HG03159 (cell line): ENCODE measurements at regions not wholly inside any gene's neighbourhood (a gene's known extent, or its start where the extent isn't known, plus 50 kb on each side); places are given as distances from the start of the nearest gene placed in this dataset.
A peak's percentile ranks its signal among the peaks of the same experiment; 100 is the strongest.
"Not testable (repeated sequence)": the region's sequence is repeated elsewhere in the genome, so short reads cannot be mapped to it uniquely, and the experiment has no call there.

Source experiments
- ATAC-seq: cut with Tn5 transposase; IDR thresholded peaks from one replicate; pipeline ENCODE4 v1.9.1; 2021; ENCODE audit warnings: mild to moderate bottlenecking, moderate library complexity; ENCODE audit not compliant: unreplicated experiment

DNA sequence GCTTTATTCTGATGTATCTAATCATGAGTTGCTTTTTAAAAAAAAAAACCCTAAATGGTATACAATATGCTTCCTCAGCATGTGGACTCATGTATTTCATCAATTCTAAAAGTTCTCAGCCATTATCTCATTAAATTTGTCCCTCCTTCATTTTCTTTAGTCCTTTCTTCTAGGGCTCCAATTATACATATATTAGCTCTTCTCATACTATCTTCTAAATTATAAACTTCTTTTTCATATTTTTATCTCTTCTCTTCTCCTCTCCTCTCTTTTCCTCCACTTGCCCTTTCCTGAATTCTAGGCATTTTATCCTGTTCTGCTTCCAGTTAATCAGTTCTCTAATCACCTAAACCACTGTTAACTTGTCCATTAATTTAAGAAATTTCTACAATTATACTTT, 55.0 kb upstream of the IL33 start:
- ATAC-seq: no peak

DNA sequence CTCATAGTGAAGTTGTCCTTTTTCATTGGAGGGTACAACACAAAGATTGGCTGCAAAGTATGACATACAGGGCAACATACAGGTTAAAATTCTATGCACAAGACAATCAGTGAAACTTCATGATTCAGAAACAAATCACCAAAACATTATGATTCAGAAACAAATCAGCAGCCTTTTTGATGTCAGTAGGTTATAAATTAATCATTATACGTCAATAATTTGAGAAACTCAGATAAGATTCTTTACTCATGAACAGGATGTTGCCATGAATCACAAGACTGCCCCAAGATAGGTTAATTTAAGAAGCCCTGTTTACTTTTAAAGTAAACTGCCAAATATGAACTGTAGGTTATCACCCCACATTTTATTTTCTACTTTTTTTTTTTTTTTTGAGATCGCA, 62.2 kb upstream of the IL33 start:
- no peak for ATAC-seq

DNA sequence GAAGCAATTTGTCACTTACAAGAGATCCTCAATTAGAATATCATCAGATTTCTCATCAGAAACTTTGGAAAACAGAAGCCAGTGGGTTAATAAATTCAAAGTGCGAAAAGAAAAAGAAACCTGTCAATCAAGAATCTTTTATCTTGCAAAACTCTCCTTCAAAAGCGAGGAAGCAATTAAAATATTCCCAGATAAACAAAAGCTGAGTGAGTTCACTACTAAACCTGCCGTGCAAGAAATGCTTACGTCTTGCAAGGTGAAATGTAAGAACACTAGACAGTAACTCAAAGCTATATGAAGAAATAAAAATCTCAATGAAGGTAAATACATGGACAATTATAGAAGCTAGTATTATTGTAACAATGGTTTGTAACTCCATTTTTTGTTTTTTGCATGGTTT, 62.8 kb upstream of the IL33 start:
- ATAC-seq: no peak

DNA sequence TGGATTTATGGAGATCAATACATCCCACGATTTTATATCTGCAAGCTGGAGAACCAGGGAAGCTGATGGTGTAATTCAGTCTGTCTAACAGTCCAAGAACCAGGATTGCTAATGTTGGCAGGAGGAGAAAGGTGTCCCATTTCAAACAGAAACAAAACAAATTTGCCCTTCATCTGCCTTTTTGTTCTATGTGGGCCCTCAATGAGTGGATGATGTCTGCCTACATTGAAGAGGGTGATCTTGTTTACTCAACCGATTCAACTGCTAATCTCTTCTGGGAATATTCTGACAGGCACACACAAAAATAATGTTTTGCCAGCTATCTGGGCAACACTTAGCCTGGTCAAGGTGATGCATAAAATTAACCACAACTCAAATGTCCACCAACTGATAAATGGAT, 65.1 kb upstream of the IL33 start:
- ATAC-seq: no peak

DNA sequence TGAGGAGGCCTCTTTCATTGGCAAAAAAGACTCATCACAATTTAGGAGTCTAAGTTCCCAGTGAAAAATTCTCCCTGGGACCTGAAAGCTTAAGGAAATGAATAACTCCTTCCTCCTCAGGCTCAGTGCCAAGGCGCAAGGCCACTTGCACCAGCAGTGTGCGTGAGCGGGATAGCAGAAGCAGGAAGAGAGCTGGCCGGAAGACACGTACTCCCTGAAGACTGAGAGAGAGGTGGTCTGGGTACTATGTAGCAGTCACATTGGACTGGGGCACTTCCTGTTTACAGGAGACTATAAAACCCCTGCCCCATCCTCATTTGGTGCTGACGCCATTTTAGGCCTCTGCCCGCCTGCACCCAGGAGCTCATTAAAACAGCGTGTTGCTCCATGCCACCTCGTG, 66.3 kb upstream of the IL33 start:
- ATAC-seq: no peak

DNA sequence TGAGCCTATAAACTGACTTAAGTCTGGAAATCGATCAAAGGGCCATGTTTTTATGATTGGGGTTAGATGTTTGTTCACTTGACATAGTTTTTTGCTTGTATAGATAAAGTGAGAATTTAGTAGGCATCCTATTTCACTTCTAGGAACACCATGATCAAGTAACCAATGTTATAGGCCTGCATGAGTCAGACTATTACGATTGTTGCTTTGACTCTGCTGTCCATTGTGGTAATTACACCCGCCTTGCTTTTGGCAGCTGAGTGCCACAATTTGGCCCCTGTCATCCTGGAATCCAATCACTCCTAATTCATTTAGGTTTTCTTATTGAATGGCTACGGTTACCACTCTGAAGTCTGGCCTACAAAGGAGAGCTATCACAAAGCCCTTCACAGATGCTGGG, 67.8 kb upstream of the IL33 start:
- ATAC-seq: no peak

DNA sequence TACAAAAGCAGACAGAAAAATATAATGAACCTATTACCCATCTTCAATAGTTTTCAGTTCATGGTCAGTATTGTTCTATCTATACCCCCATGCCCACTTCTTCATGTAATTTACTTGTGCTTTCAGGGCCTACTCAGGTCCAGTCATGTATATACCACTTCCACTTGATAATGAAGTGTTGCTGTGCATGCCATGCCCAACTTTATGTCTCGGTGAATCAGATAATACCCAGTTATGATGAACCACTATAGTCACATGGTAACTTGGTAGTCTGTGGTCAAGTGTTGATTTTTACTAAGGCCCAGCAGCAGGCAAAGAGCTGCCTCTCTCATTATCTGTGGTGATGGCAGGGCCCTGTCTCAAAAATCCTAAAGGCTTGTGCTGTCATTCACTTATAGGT, 70.7 kb upstream of the IL33 start:
- ATAC-seq: no peak

DNA sequence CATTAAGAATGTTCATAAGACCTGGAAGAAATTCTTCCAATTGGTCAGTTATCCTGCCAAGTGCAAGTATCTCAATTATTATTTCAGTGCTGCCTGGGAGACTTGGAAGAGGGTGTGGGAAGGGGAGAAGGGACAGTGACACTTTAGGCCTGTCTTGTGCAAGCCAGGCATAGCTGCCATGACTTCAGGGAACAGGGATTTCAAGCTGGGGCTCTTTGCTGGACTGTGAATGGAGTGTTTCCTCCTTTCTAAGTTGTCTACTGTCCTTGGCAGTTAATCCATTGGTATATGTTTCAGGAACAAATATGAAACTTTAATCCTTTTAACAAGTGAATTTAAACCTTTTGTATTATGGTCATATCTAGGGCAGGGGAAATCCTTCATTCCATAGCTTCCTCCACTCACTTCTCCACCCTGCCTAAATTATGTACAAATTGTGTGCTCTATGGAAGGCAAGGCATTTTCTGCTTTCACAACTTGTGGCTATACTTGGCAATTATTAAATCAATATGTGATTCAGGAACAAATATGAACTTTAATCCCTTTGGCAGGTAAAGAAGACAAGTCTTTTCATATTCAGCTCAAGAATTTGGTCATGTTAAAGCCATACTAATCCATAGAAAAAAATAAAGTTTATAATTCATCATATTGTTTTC, 72.7 kb upstream of the IL33 start:
- no peak for ATAC-seq

DNA sequence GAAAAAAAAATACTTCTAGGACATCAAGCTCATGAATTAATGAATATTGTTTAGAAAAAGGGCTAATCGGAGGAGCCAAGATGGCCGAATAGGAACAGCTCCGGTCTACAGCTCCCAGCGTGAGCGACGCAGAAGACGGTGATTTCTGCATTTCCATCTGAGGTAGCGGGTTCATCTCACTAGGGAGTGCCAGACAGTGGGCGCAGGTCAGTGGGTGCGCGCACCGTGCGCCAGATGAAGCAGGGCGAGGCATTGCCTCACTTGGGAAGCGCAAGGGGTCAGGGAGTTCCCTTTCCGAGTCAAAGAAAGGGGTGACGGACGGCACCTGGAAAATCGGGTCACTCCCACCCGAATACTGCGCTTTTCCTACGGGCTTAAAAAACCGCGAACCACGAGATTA, 79.8 kb upstream of the IL33 start:
- not testable (repeated sequence) for ATAC-seq

DNA sequence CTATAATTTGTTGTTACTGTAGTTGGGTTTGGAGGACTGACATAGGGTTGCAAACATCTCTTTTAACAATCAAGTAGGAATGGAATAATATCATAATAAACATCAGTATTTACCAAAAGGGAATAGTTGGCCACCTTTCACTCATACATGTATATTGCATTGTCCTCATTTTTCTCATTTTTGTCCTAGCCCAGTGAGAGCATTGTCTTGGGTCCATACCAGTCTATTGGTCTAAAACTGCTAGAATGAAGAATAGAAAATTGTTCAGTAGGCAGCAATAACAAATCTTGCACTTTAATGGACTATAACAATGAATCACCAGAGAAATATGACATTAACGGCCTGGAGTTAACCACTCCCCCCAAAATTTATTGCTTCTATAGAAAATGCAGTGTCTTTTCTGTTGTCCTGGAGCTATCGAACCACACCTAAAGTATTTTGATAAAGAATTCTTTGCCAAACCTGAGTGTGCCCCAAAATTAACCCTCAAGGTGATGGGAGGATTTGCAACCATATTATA, 80.9 kb upstream of the IL33 start:
- ATAC-seq: no peak

DNA sequence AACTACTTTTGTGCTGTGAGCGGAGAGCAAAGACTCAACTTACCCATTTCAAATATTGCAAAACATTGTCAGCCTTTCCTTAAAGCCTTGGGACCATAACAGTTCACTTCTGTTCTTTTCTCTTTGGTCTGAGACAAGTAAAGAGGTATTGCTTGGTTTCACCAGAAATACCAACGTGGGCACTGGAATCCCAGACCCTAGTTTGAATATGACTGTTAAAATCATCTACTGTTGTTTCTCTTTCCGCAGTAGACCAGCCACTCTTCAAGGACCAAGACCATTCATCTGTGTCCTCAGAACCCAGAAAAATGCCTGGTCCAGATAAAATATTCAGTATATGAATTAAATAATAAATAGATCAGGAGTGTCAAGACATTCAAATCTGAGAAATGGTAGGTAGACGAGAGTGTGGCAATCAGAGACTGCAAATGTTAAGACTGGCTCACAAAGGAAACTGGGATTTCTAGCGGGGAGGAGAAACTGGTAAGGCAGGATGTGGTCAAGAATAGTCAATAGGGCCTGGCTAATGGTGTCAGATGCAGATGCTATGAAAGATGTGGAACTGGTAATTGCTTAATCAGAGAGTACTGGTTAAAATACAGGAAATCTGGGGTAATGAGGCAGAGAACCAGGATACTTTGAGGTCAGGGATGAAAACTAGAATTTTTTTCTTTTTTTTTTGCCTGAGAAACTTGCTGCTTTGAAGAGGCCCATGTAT, 82.1 kb upstream of the IL33 start:
- peak; percentile 82 for ATAC-seq

DNA sequence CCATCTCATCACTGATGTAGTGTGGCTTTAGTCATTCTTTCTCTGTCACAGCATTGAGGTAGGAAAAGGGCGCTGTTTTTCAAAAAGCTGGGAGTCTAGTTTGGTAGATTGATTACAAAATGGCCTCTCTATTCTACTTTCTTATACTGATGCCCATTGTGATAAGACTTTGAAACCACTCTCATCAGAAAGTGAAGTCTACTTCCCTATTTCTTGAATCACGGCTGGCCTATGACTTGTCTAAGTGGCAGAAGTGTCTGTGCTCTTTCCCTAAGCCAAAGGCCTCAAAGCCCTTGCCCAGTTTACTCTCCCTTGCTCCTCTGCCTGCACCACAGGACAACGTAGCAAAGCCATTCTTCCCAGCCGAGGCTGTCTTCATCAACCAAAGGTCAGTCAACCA, 83.0 kb upstream of the IL33 start:
- peak; percentile 60 for ATAC-seq

DNA sequence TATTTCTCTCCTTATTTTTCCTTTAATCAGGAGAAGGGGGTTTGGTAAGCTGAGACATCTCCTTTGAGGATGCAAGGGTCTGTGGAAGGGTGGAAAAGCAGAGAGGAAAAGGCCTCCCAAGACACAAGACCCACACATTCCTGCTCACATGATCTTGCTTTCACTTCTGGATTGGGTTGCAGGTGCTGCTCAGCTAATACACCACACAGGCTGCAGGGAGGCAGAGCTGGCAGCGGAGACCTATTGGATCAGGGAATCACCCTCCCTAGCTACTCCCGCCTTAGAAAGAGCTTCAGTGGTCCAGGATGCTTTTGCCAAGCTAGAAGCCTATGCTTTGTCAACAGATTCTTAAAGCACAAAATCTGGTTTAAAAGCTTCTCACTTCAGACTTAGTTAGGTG, 87.6 kb upstream of the IL33 start:
- ATAC-seq: no peak

DNA sequence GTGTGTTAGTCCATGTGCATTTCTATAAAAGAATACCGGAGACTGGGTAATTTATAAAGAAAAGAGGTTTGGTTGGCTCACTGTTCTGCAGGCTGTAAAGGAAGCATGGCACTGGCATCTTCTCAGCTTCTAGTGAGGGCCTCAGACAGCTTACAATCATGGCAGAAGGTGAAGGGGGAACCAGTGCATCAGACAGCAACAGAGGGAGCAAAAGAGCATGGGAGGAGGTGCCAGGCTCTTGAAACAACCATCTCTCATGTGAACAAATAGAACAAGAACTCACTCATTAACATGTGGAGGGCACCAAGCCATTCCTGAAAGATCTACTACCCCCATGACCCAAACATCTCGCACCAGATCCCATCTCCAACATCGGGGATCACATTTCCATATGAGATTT, 89.2 kb upstream of the IL33 start:
- no peak for ATAC-seq

DNA sequence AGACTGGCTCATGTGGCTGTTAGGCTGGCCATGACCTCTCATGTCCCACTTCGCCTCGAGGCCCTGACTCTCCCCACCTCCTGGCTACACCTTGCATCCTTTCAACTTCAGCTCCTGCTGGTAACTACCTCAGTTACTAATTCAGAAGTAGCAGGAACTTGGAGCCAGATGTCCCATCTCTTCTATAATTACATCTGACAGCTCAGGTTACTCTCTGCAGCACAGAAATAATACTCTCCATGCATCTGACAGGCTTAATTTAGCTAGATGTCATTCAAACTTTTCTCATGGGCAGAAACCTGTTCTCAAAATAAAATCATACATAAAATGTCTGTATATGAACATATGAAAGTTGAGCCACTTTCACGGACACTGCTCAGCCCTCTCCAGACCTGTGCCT, 92.2 kb upstream of the IL33 start:
- ATAC-seq: no peak

DNA sequence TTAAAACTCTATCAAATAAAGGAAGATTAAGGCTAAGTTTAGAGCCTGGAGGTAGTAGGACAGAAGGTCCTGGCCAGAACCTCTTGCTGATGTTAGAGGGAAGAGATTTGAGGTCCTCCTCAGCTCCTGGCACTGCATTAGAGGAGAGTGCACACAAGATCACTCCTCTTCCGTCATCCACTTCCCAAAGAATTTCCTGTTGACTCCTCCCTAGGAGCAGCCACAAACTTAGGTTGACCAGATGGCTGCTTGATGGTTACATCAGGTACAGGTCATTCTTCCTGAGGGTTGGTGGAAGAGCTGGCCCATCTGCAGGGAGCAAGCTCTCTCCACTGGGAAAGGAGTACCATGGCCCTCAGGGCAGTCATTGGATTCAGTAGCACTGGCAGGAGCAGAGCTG, 93.9 kb upstream of the IL33 start:
- ATAC-seq: no peak

DNA sequence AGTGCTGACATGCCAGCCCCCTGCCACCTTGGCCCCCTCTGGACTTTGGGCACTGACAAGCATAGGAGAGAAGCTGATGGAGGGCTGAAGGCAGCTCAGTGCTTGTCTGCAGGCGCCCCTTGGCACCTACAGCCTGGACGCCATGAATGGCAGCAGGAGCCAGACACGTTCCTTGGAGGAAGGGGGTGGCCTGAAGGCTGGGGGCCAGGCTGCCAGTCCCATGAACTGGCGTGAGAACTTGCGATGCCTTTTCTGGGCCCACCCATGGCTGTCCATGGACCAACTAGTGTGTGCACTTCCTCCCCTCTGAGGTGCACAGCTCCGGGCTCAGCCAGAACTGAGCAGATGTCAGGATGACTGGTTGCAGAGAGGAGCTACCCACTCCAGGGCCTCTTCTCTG, 99.0 kb upstream of the RANBP6 start:
- no peak for ATAC-seq

DNA sequence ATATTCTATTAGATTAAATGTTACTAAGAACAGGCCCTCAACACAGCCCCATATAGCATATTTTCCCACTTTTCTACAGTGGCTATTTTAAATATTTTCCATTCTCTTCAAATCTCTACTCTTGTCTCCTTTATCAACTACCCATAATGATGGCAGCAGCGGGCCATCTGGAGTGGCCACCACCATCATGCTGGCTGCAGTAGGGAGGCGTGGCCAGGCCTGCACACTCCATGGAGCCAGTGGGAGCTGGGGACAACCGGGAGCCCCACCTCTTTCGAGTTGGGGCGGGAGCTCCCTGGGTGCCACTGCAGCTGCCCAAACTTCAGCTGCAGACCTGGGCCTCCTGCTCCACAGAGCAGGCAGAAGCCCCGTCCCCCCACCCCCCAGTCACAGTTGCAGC, 98.4 kb upstream of the RANBP6 start:
- ATAC-seq: no peak

DNA sequence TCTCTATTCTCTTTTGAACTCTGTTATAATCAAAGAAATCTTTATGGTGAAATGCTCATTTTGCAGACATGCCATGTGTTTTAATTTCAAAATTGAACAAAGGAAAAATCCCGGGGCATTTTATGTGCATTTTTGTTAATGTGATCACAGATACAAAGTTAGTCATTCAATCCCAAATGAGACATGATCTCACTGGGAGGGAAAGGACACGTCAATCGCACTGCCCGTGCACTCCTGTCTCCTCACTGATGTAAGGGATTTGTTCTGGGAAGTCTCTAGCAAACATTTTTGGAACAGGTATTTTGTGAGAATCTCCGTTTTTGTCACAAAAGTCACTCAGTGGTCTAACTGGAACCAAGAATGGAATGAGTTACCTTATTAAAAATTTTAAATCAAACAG, 97.9 kb upstream of the RANBP6 start:
- ATAC-seq: no peak

DNA sequence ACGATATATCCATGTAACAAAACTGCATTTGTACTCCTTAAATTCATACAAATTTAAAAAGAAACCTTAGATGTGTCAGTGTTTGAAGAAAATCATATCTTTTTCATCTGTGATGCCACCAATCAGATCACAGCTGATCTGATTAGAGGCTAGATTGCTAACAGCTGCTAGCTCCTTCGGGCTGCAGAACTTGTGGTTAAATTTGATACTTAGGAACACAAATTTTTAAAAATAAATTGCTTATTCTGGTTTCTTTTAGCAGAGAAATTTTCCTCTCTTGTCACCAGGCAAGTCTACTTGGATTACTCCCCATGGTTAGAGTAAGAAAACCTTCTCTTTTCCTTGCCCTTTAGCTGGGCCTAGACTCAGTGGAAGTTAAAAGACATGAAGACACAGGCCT, 94.6 kb upstream of the RANBP6 start:
- no peak for ATAC-seq

DNA sequence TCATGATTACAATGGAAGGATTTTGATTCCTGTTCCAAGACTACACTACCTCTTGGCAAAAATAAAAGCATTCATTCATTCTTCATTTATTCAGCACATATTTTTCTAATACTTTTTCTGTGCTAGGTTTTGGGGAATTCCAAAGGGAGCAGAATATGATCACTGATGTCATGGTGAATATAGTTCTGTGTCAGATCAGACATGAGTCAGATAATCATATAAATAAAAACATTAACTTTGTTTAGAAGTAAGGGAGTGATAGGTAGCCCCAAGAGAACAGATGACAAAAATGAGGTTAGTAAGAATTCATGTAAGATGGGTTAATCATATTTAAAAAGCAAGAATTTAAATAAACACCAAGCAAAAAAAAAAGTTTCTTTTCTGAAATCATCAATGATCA, 94.1 kb upstream of the RANBP6 start:
- no peak for ATAC-seq

DNA sequence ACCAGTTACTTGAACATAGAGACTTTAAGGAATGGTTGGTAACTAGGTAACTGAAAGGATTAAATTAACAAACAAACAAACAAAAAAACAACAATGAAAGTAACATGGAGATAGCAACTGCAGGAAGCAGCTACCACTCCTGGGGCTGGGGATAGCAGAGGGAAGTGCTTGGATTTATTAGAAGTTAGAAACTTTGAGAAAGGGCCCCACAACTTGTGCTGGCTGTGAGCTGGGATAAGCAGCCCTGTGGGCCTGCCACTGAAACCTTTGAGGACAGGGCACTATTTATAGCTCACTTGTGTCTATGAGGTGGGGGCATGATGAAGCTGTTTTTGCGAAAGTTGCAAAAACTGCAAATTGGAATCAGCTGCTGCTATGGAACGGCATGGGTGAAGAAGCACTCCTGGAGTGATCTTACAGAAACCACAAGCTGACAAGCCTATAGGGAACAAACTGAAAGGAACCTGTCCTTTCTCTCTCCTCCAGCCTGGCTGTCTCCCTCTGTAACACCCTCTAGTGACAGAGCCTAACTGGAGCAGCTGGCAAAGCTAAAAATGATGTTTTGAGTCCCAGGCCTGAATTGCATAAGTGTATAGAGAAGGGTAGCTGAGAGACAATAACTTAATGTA, 91.4 kb upstream of the RANBP6 start:
- peak; percentile 72 for ATAC-seq
